Lung microvascular endothelial cell (primary cell): ENCODE measurements at regions not wholly inside any gene's neighbourhood (a gene's known extent, or its start where the extent isn't known, plus 50 kb on each side); places are given as distances from the start of the nearest gene placed in this dataset.
A peak's percentile ranks its signal among the peaks of the same experiment; 100 is the strongest.
"Not testable (repeated sequence)": the region's sequence is repeated elsewhere in the genome, so short reads cannot be mapped to it uniquely, and the experiment has no call there.

Experiments
- DNase-seq, 2 donors: peaks; one replicate each; pipeline versions ENCODE4 v3.0.0 to v3.0.0-alpha.2; 2010; ENCODE audit warnings: low read depth in 2 of 2

GRCh38 chr7:19305698-19306097, 160.5 kb upstream of the FERD3L start:
- no peak for DNase-seq

- no peak for DNase-seq
These were observed 158.9 kb upstream of the FERD3L start for GRCh38 chr7:19304086-19304485.

GRCh38 chr7:19302731-19303130, 157.5 kb upstream of the FERD3L start:
- DNase-seq, result no peak

GRCh38 chr7:19296617-19297016, 151.4 kb upstream of the FERD3L start:
- DNase-seq, result no peak

- DNase-seq, result no peak
These were observed 150.2 kb upstream of the FERD3L start for GRCh38 chr7:19295376-19295775.

- no peak for DNase-seq
These were observed 149.4 kb upstream of the FERD3L start for GRCh38 chr7:19294619-19295018.

- no peak for DNase-seq
These were observed 148.2 kb upstream of the FERD3L start for GRCh38 chr7:19293431-19293830.

GRCh38 chr7:19290968-19291367, 145.7 kb upstream of the FERD3L start:
- DNase-seq, result peak in 1 of 2 donors; percentile 0

GRCh38 chr7:19290066-19290465, 144.8 kb upstream of the FERD3L start:
- no peak for DNase-seq

- no peak for DNase-seq
These were observed 139.5 kb upstream of the FERD3L start for GRCh38 chr7:19284596-19285300.

GRCh38 chr7:19284136-19284535, 138.9 kb upstream of the FERD3L start:
- no peak for DNase-seq

GRCh38 chr7:19275000-19275399, 129.8 kb upstream of the FERD3L start:
- DNase-seq, result no peak

GRCh38 chr7:19272329-19272728, 127.1 kb upstream of the FERD3L start:
- DNase-seq, result not testable (repeated sequence)

GRCh38 chr7:19269301-19269700, 124.1 kb upstream of the FERD3L start:
- DNase-seq, result no peak

- DNase-seq, result no peak
These were observed 123.5 kb upstream of the FERD3L start for GRCh38 chr7:19268737-19269136.

GRCh38 chr7:19262826-19263225, 117.6 kb upstream of the FERD3L start:
- DNase-seq, result no peak

GRCh38 chr7:19249281-19249680, 104.1 kb upstream of the FERD3L start:
- no peak for DNase-seq

- no peak for DNase-seq
These were observed 103.5 kb upstream of the FERD3L start for GRCh38 chr7:19248681-19249080.

- DNase-seq, result no peak
These were observed 102.9 kb upstream of the FERD3L start for GRCh38 chr7:19248115-19248514.

GRCh38 chr7:19247017-19247416, 101.8 kb upstream of the FERD3L start:
- DNase-seq, result no peak

- no peak for DNase-seq
These were observed 97.0 kb upstream of the FERD3L start for GRCh38 chr7:19242246-19242645.

GRCh38 chr7:19239951-19240350, 94.7 kb upstream of the FERD3L start:
- DNase-seq, result no peak

- DNase-seq, result no peak
These were observed 90.5 kb upstream of the FERD3L start for GRCh38 chr7:19235680-19236079.

GRCh38 chr7:19224951-19225350, 79.7 kb upstream of the FERD3L start:
- DNase-seq, result no peak
